AG10803 (cell line): ENCODE measurements at regions not wholly inside any gene's neighbourhood (a gene's known extent, or its start where the extent isn't known, plus 50 kb on each side); places are given as distances from the start of the nearest gene placed in this dataset.

Source experiments
- DNase-seq: peaks from one replicate; pipeline ENCODE4 v3.0.0; 2010; ENCODE audit warnings: low read depth
- H3K4me3 ChIP-seq: 2 replicates; pipeline ENCODE4 v1.5.1; 2011; ENCODE audit warnings: mild to moderate bottlenecking, low read length, control low read depth
- CTCF ChIP-seq: conservative IDR thresholded peaks from 2 replicates; pipeline ENCODE4 v1.5.1; 2011; ENCODE audit warnings: mild to moderate bottlenecking, low read length, control low read depth, inconsistent platforms

- TF ChIP-seq CTCF, result no peak
- no peak for DNase-seq
- H3K4me3 ChIP-seq, result no peak overlapping the region
Observed at GRCh38 chr4:28772788-28773187, 1912.1 kb downstream of the STIM2 start.

- DNase-seq, result no peak
- H3K4me3 ChIP-seq, result no peak overlapping the region
- no peak for TF ChIP-seq CTCF
Observed at GRCh38 chr4:28774344-28774743, 1913.7 kb downstream of the STIM2 start.

- no peak for DNase-seq
- no peak overlapping the region for H3K4me3 ChIP-seq
- TF ChIP-seq CTCF, result no peak
Observed at GRCh38 chr4:28776004-28776403, 1915.4 kb downstream of the STIM2 start.

GRCh38 chr4:28784188-28784587, 1923.5 kb downstream of the STIM2 start:
- TF ChIP-seq CTCF, result no peak
- no peak for DNase-seq
- no peak overlapping the region for H3K4me3 ChIP-seq

GRCh38 chr4:28787947-28788346, 1927.3 kb downstream of the STIM2 start:
- no peak for DNase-seq
- TF ChIP-seq CTCF, result no peak

GRCh38 chr4:28788929-28789490, 1928.4 kb downstream of the STIM2 start:
- no peak overlapping the region for H3K4me3 ChIP-seq
- TF ChIP-seq CTCF, result no peak
- no peak for DNase-seq

More at GRCh38 chr4:28787947-28788346, 1927.3 kb downstream of the STIM2 start:
- H3K4me3 ChIP-seq, result no peak overlapping the region

GRCh38 chr4:28792917-28793597, 1927.1 kb upstream of the PCDH7 start:
- no peak overlapping the region for H3K4me3 ChIP-seq
- TF ChIP-seq CTCF, result no peak
- no peak for DNase-seq
